Liver (tissue), 8 donors: ENCODE measurements at regions not wholly inside any gene's neighbourhood (a gene's known extent, or its start where the extent isn't known, plus 50 kb on each side); places are given as distances from the start of the nearest gene placed in this dataset.
A peak's percentile ranks its signal among the peaks of the same experiment; 100 is the strongest.

Source experiments
- DNase-seq: peaks from one replicate; pipeline ENCODE4 v3.0.0-alpha.2; 2017; ENCODE audit warnings: low spot score
- H3K27ac ChIP-seq, 2 donors: one replicate each; pipeline ENCODE4 v1.7.0; 2013; ENCODE audit warnings: inconsistent platforms in 2 of 2, low read length in 2 of 2, control low read depth in 1 of 2, low read depth in 1 of 2, mild to moderate bottlenecking in 1 of 2
- H3K27me3 ChIP-seq, 4 donors: one replicate each; pipeline versions ENCODE4 v1.6.1 to v1.7.0; 2013; ENCODE audit warnings: low read length in 3 of 4, inconsistent platforms in 1 of 4, mild to moderate bottlenecking in 1 of 4, moderate library complexity in 1 of 4; ENCODE audit not compliant: control insufficient read depth in 4 of 4, insufficient read depth in 4 of 4
- H3K36me3 ChIP-seq, 4 donors: one replicate each; pipeline versions ENCODE4 v1.6.1 to v1.7.0; 2013; ENCODE audit warnings: low read length in 3 of 4, mild to moderate bottlenecking in 3 of 4, low read depth in 1 of 4, moderate library complexity in 1 of 4; ENCODE audit not compliant: control insufficient read depth in 4 of 4, insufficient read depth in 3 of 4
- H3K4me1 ChIP-seq, 4 donors: one replicate each; pipeline versions ENCODE4 v1.6.1 to v1.7.0; 2013; ENCODE audit warnings: low read length in 3 of 4, mild to moderate bottlenecking in 3 of 4, moderate library complexity in 1 of 4; ENCODE audit not compliant: control insufficient read depth in 4 of 4, insufficient read depth in 4 of 4
- H3K4me3 ChIP-seq, 3 donors: one replicate each; pipeline versions ENCODE4 v1.6.1 to v1.7.0; 2013; ENCODE audit warnings: low read length in 3 of 3, control low read depth in 1 of 3, low read depth in 1 of 3, mild to moderate bottlenecking in 1 of 3
- H3K9ac ChIP-seq, 2 donors: one replicate each; pipeline ENCODE4 v1.7.0; 2013; ENCODE audit warnings: low read length in 2 of 2, mild to moderate bottlenecking in 2 of 2, moderate library complexity in 2 of 2, control low read depth in 1 of 2, low read depth in 1 of 2
- H3K9me3 ChIP-seq, 4 donors: one replicate each; pipeline versions ENCODE4 v1.6.1 to v1.7.0; 2013; ENCODE audit warnings: low read length in 3 of 4; ENCODE audit not compliant: control insufficient read depth in 4 of 4
- EGR1 ChIP-seq, 2 donors: IDR thresholded peaks; 2 replicates each; pipeline ENCODE4 v1.6.1; 2016 to 2018; ENCODE audit warnings: antibody characterized with exemption in 2 of 2, low read depth in 2 of 2
- FOXA2 ChIP-seq: IDR thresholded peaks from 2 replicates; pipeline ENCODE4 v1.6.1; 2016; ENCODE audit warnings: antibody characterized with exemption
- GABPA ChIP-seq, 2 donors: IDR thresholded peaks in 1 of 2; conservative IDR thresholded peaks in 1 of 2; 2 replicates each; pipeline ENCODE4 v1.6.1; 2016; ENCODE audit warnings: antibody characterized with exemption in 2 of 2, mild to moderate bottlenecking in 1 of 2, moderate library complexity in 1 of 2
- HNF4A ChIP-seq, 2 donors: conservative IDR thresholded peaks; 2 replicates each; pipeline ENCODE4 v1.6.1; 2016; ENCODE audit warnings: antibody characterized with exemption in 2 of 2, mild to moderate bottlenecking in 2 of 2
- HNF4G ChIP-seq: IDR thresholded peaks from 2 replicates; pipeline ENCODE4 v1.6.1; 2016; ENCODE audit warnings: antibody characterized with exemption
- JUND ChIP-seq, 2 donors: IDR thresholded peaks; 2 replicates each; pipeline ENCODE4 v1.6.1; 2016; ENCODE audit warnings: antibody characterized with exemption in 2 of 2
- NR2F2 ChIP-seq: IDR thresholded peaks from 2 replicates; pipeline ENCODE4 v1.6.1; 2016; ENCODE audit warnings: antibody characterized with exemption
- RAD21 ChIP-seq, 2 donors: IDR thresholded peaks; 2 replicates each; pipeline ENCODE4 v1.6.1; 2016; ENCODE audit warnings: antibody characterized with exemption in 2 of 2, mild to moderate bottlenecking in 2 of 2
- RXRA ChIP-seq, 2 donors: IDR thresholded peaks; 2 replicates each; pipeline ENCODE4 v1.6.1; 2017 to 2018; ENCODE audit warnings: antibody characterized with exemption in 2 of 2, mild to moderate bottlenecking in 1 of 2
- SP1 ChIP-seq: IDR thresholded peaks from 2 replicates; pipeline ENCODE4 v1.6.1; 2018; ENCODE audit warnings: antibody characterized with exemption, mild to moderate bottlenecking
- TAF1 ChIP-seq: conservative IDR thresholded peaks from 2 replicates; pipeline ENCODE4 v1.6.1; 2016; ENCODE audit warnings: antibody characterized with exemption, mild to moderate bottlenecking
- YY1 ChIP-seq: IDR thresholded peaks from 2 replicates; pipeline ENCODE4 v1.6.1; 2016; ENCODE audit warnings: antibody characterized with exemption, mild to moderate bottlenecking
- WGBS: extraction: QIAGEN DNeasy Blood & Tissue Kit; methylation state at CpG from one replicate; pipeline ENCODE4 v1.1.7; 2013; 5-methylcytosine and 5-hydroxymethylcytosine counted together
- TF ChIP-seq, protein P1 (sequence below): fragments of 150-350 bp; IDR thresholded peaks from 2 replicates; pipeline ENCODE4 v1.5.1; 2017; ENCODE audit warnings: improper control_type of control experiment, low read depth, low read length; ENCODE audit not compliant: missing input control
- TF ChIP-seq, protein P2 (sequence below): IDR thresholded peaks from 2 replicates; pipeline ENCODE4 v1.6.1; 2016; ENCODE audit warnings: antibody characterized with exemption
- TF ChIP-seq, protein P3 (sequence below): IDR thresholded peaks from 2 replicates; pipeline ENCODE4 v1.6.1; 2016; ENCODE audit warnings: antibody characterized with exemption
- TF ChIP-seq, protein P4 (sequence below): IDR thresholded peaks from 2 replicates; pipeline ENCODE4 v1.6.1; 2016; ENCODE audit warnings: antibody characterized with exemption, mild to moderate bottlenecking
- donor health status: healthy.
- donor health status: healthy.
- donor health status: healthy.
- donor health status: healthy.
- donor health status: healthy.

DNA sequence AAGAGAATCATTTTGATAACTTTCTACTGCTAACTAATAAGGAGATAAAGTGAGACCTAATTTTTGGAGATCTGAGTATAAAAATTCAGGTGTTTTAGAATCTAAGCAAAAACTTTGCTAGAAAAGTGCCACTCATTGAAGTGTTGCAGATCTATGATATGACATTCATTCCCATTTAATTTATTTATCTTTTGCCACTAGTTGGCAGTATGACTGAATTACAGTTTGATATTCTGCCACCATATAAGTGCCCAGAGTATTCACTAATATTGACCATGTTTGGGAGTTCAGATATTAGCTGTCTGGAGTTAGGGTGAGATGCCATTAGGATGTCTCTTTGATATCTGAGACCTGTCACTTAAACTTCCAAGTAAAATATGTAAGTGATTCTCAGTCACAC lies 251.3 kb upstream of the GBE1 start:
- no peaks in the 10 kb centered on the region for H3K4me1 ChIP-seq
- H3K4me3 ChIP-seq = no peak overlapping the region
- no peaks in the 10 kb centered on the region for H3K27me3 ChIP-seq
- H3K36me3 ChIP-seq = no peaks in the 10 kb centered on the region
- DNase-seq = no peak
- no peaks in the 10 kb centered on the region for H3K9me3 ChIP-seq
- TF ChIP-seq TAF1 (no peak), SP1 (no peak), RAD21 (IDR thresholded peaks at IDR 0.05) (peak in 1 of 2 donors; percentile 6), NR2F2 (no peak)
- H3K27ac ChIP-seq = no peak overlapping the region
- no peak overlapping the region for H3K9ac ChIP-seq

DNA sequence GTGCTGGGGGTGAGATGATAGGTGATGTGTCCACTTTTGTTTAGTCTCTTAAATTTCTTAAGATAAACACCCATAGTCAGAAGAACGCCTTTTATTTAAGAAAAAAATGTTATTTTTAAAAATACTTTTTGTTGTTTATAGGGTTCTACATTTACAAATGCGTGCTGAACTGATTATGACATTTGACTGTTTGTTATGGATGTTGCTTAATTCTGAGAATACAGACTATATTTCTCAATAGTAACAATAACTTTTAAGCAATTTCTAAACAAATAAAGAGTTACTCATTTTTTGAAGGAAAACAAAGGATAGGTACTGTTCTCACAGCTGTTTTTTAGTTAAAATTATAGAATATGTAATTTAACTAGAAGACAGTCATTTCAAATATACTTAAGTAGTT lies 249.9 kb upstream of the GBE1 start:
- Histone ChIP-seq H3K9ac (no peak overlapping the region), H3K4me1 (no peaks in the 10 kb centered on the region), H3K36me3 (no peaks in the 10 kb centered on the region), H3K4me3 (no peak overlapping the region), H3K9me3 (peaks cover 0 to 2% (median 0%) of the 10 kb centered on the region in 4 donors), H3K27ac (no peak overlapping the region), H3K27me3 (no peaks in the 10 kb centered on the region)
- no peak for DNase-seq
- TF ChIP-seq, protein P1, sequence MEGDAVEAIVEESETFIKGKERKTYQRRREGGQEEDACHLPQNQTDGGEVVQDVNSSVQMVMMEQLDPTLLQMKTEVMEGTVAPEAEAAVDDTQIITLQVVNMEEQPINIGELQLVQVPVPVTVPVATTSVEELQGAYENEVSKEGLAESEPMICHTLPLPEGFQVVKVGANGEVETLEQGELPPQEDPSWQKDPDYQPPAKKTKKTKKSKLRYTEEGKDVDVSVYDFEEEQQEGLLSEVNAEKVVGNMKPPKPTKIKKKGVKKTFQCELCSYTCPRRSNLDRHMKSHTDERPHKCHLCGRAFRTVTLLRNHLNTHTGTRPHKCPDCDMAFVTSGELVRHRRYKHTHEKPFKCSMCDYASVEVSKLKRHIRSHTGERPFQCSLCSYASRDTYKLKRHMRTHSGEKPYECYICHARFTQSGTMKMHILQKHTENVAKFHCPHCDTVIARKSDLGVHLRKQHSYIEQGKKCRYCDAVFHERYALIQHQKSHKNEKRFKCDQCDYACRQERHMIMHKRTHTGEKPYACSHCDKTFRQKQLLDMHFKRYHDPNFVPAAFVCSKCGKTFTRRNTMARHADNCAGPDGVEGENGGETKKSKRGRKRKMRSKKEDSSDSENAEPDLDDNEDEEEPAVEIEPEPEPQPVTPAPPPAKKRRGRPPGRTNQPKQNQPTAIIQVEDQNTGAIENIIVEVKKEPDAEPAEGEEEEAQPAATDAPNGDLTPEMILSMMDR = no peak
- TF ChIP-seq HNF4G (no peak), RXRA (IDR thresholded peaks at IDR 0.05) (no peak), SP1 (no peak), TAF1 (no peak), FOXA2 (no peak), HNF4A (conservative IDR thresholded peaks at IDR 0.05) (no peak), GABPA (IDR thresholded peaks at IDR 0.05 in 1 of 2, conservative IDR thresholded peaks at IDR 0.05 in 1 of 2) (no peak), YY1 (no peak), JUND (IDR thresholded peaks at IDR 0.05) (no peak), RAD21 (IDR thresholded peaks at IDR 0.05) (no peak), EGR1 (IDR thresholded peaks at IDR 0.05; ENCODE audit: low read depth in 2 of 2) (no peak)
- TF ChIP-seq, protein P2, sequence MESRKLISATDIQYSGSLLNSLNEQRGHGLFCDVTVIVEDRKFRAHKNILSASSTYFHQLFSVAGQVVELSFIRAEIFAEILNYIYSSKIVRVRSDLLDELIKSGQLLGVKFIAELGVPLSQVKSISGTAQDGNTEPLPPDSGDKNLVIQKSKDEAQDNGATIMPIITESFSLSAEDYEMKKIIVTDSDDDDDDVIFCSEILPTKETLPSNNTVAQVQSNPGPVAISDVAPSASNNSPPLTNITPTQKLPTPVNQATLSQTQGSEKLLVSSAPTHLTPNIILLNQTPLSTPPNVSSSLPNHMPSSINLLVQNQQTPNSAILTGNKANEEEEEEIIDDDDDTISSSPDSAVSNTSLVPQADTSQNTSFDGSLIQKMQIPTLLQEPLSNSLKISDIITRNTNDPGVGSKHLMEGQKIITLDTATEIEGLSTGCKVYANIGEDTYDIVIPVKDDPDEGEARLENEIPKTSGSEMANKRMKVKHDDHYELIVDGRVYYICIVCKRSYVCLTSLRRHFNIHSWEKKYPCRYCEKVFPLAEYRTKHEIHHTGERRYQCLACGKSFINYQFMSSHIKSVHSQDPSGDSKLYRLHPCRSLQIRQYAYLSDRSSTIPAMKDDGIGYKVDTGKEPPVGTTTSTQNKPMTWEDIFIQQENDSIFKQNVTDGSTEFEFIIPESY = no peak
- TF ChIP-seq, protein P3, sequence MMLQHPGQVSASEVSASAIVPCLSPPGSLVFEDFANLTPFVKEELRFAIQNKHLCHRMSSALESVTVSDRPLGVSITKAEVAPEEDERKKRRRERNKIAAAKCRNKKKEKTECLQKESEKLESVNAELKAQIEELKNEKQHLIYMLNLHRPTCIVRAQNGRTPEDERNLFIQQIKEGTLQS = no peak
- TF ChIP-seq, protein P4, sequence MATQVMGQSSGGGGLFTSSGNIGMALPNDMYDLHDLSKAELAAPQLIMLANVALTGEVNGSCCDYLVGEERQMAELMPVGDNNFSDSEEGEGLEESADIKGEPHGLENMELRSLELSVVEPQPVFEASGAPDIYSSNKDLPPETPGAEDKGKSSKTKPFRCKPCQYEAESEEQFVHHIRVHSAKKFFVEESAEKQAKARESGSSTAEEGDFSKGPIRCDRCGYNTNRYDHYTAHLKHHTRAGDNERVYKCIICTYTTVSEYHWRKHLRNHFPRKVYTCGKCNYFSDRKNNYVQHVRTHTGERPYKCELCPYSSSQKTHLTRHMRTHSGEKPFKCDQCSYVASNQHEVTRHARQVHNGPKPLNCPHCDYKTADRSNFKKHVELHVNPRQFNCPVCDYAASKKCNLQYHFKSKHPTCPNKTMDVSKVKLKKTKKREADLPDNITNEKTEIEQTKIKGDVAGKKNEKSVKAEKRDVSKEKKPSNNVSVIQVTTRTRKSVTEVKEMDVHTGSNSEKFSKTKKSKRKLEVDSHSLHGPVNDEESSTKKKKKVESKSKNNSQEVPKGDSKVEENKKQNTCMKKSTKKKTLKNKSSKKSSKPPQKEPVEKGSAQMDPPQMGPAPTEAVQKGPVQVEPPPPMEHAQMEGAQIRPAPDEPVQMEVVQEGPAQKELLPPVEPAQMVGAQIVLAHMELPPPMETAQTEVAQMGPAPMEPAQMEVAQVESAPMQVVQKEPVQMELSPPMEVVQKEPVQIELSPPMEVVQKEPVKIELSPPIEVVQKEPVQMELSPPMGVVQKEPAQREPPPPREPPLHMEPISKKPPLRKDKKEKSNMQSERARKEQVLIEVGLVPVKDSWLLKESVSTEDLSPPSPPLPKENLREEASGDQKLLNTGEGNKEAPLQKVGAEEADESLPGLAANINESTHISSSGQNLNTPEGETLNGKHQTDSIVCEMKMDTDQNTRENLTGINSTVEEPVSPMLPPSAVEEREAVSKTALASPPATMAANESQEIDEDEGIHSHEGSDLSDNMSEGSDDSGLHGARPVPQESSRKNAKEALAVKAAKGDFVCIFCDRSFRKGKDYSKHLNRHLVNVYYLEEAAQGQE = no peak
- WGBS = 66% methylated on average over 2 of the region's 2 CpGs
